ENCODE measurements at regions not wholly inside any gene's neighbourhood (a gene's known extent, or its start where the extent isn't known, plus 50 kb on each side); places are given as distances from the start of the nearest gene placed in this dataset.
"Not testable (repeated sequence)": the region's sequence is repeated elsewhere in the genome, so short reads cannot be mapped to it uniquely, and the experiment has no call there.

GRCh38 chrX:109782994-109783700 is 50.1 kb upstream of the ACSL4 start:
- DNase-seq: no peak

GRCh38 chrX:109783701-109784079 is 50.6 kb upstream of the ACSL4 start:
- no peak for DNase-seq

GRCh38 chrX:109785053-109785452 is 52.0 kb upstream of the ACSL4 start:
- DNase-seq: no peak

- DNase-seq: not testable (repeated sequence)
Observed at GRCh38 chrX:109790511-109790910, 57.5 kb upstream of the ACSL4 start.

- DNase-seq: no peak
Observed at GRCh38 chrX:109793191-109793590, 60.1 kb upstream of the ACSL4 start.

- no peak for DNase-seq
Observed at GRCh38 chrX:109795682-109796081, 62.6 kb upstream of the ACSL4 start.

- DNase-seq: no peak
Observed at GRCh38 chrX:109797311-109797975, 64.4 kb upstream of the ACSL4 start.

- no peak for DNase-seq
Observed at GRCh38 chrX:109812236-109812635, 79.2 kb upstream of the ACSL4 start.

GRCh38 chrX:109813236-109813635 is 80.2 kb upstream of the ACSL4 start:
- no peak for DNase-seq

- no peak for DNase-seq
Observed at GRCh38 chrX:109818976-109819375, 85.9 kb upstream of the ACSL4 start.

GRCh38 chrX:109822861-109823260 is 89.8 kb upstream of the ACSL4 start:
- DNase-seq: no peak

- DNase-seq: no peak
Observed at GRCh38 chrX:109826954-109827708, 94.1 kb upstream of the ACSL4 start.

- no peak for DNase-seq
Observed at GRCh38 chrX:109827772-109828171, 94.7 kb upstream of the ACSL4 start.

GRCh38 chrX:109830157-109830703 is 97.2 kb upstream of the ACSL4 start:
- DNase-seq: no peak

GRCh38 chrX:109830704-109831206 is 97.7 kb upstream of the ACSL4 start:
- DNase-seq: no peak

- no peak for DNase-seq
Observed at GRCh38 chrX:109831326-109831985, 98.4 kb upstream of the ACSL4 start.

- DNase-seq: no peak
Observed at GRCh38 chrX:109839694-109840567, 106.9 kb upstream of the ACSL4 start.

GRCh38 chrX:109840585-109840984 is 107.5 kb upstream of the ACSL4 start:
- DNase-seq: no peak

GRCh38 chrX:109841257-109841656 is 108.2 kb upstream of the ACSL4 start:
- no peak for DNase-seq

GRCh38 chrX:109841869-109842579 is 109.0 kb upstream of the ACSL4 start:
- DNase-seq: no peak

- no peak for DNase-seq
Observed at GRCh38 chrX:109842611-109843010, 109.6 kb upstream of the ACSL4 start.

Measured in activated CD4-positive, alpha-beta T cell treated with anti-CD3 and anti-CD28 coated beads, Interleukin-2, amount 50 U/mL, for 1 hour (primary cell).